BLaER1 (cell line): ENCODE measurements at regions not wholly inside any gene's neighbourhood (a gene's known extent, or its start where the extent isn't known, plus 50 kb on each side); places are given as distances from the start of the nearest gene placed in this dataset.
"Not testable (repeated sequence)": the region's sequence is repeated elsewhere in the genome, so short reads cannot be mapped to it uniquely, and the experiment has no call there.

Experiments
- H3K27ac ChIP-seq: shearing (Covaris generic); formaldehyde crosslinking; 2 replicates; pipeline ENCODE4 v1.8.1; 2022
- H3K27me3 ChIP-seq: shearing (Covaris generic); formaldehyde crosslinking; 2 replicates; pipeline ENCODE4 v1.8.1; 2022
- H3K36me3 ChIP-seq: shearing (Covaris generic); formaldehyde crosslinking; 2 replicates; pipeline ENCODE4 v1.8.1; 2022
- H3K4me1 ChIP-seq: shearing (Covaris generic); formaldehyde crosslinking; 2 replicates; pipeline ENCODE4 v1.8.1; 2022
- H3K4me2 ChIP-seq: shearing (Covaris generic); formaldehyde crosslinking; 2 replicates; pipeline ENCODE4 v1.8.1; 2022
- H3K4me3 ChIP-seq: shearing (Covaris generic); formaldehyde crosslinking; 2 replicates; pipeline ENCODE4 v1.8.1; 2022
- H3K9ac ChIP-seq: shearing (Covaris generic); formaldehyde crosslinking; 2 replicates; pipeline ENCODE4 v1.8.1; 2022
- H3K9me3 ChIP-seq: shearing (Covaris generic); formaldehyde crosslinking; 2 replicates; pipeline ENCODE4 v1.8.1; 2022
- H4K20me1 ChIP-seq: shearing (Covaris generic); formaldehyde crosslinking; 2 replicates; pipeline ENCODE4 v1.8.1; 2022
- Cebpa-rat ChIP-seq: shearing (Covaris generic); IDR thresholded peaks from 2 replicates; pipeline ENCODE4 v1.8.1; 2022

DNA sequence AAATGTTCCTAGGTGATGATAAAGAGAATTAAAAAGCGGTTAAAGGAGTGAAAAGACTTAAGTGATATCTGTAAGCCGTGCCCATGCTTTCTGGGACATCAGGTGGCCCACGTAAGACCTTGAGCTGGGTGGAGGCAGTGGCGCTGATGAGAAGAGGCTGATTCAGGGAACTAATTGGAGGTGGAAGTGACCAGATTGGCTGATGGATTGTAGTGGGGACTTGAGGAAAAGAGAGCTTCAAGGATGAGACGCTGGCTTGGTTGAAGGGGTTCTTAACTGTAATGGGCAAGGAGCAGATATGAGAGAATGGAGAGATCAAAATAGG, 69.1 kb upstream of the EP300 start:
- Histone ChIP-seq H3K36me3 (no peaks in the 10 kb centered on the region), H4K20me1 (no peaks in the 10 kb centered on the region), H3K27ac (no peak overlapping the region), H3K9ac (no peak overlapping the region; the same call in 1 of the 2 replicates), H3K9me3 (no peaks in the 10 kb centered on the region), H3K4me1 (peaks cover 26% of the 10 kb centered on the region), H3K4me3 (no peak overlapping the region), H3K4me2 (peak overlapping the region; percentile 97), H3K27me3 (no peaks in the 10 kb centered on the region)
- no peak for TF ChIP-seq Cebpa-rat

DNA sequence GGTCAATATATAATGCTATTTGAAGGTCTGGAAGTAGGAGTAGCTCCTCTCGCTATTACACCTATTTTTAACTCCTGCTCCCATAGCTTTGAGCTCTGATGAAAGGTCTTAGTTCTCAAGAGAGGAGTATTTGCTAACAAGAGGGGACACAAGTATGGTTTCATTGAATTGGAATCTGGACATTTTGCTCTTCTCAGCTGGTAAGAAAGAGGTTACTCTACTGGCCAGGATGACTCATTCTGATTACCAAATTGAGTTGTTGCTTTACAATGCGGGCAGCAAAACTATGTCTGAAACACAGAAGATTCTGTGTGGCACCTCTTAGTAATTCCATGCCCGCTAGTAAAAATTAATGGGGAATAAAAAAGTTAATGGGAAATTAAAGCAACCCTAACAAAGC, 63.6 kb upstream of the EP300 start:
- Histone ChIP-seq H3K36me3 (no peaks in the 10 kb centered on the region), H3K4me1 (peaks cover 9% of the 10 kb centered on the region), H4K20me1 (no peaks in the 10 kb centered on the region), H3K4me2 (no peak overlapping the region), H3K9me3 (no peaks in the 10 kb centered on the region), H3K27ac (no peak overlapping the region), H3K4me3 (no peak overlapping the region), H3K27me3 (no peaks in the 10 kb centered on the region), H3K9ac (no peak overlapping the region)
- TF ChIP-seq Cebpa-rat = no peak

DNA sequence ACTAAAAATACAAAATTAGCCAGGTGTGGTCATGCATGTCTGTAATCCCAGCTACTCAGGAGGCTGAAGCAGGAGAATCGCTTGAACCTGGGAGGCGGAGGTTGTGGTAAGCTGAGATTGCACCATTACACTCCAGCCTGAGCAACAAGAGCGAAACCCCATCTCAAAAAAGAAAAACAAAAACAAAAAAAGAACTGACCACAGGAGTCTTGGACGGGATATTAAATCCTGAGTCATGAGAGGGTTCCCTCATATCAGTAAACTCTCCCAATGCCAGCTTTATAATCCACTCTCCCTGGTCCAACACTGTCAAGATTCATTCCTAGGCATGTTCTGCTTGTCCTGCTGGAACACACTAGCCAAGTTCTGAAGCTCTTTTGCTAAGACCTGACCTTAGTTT, 61.5 kb upstream of the EP300 start:
- peaks cover 17% of the 10 kb centered on the region for H3K4me1 ChIP-seq
- H3K27me3 ChIP-seq = no peaks in the 10 kb centered on the region
- H3K4me2 ChIP-seq = no peak overlapping the region
- H3K9me3 ChIP-seq = no peaks in the 10 kb centered on the region
- H3K9ac ChIP-seq = no peak overlapping the region
- H4K20me1 ChIP-seq = no peaks in the 10 kb centered on the region
- no peak overlapping the region for H3K4me3 ChIP-seq
- H3K36me3 ChIP-seq = no peaks in the 10 kb centered on the region
- no peak overlapping the region for H3K27ac ChIP-seq
- no peak for TF ChIP-seq Cebpa-rat

DNA sequence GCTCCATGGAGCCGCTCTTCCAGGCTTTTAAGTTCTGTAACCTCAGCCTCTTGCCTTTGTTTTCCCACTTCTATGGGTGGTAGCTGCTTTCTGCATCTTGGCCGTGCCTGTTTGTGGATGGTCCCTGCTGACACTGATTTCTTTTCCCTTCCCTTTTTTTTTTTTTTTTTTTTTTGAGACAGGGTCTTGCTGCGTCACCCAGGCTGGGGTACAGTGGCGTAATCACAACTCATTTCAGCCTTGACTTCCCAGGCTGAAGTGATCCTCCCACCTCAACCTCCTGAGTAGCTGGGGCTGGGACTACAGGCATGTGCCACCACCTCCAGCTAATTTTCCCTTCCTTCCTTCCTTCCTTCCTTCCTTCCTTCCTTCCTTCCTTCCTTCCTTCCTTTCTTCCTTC, 57.7 kb upstream of the EP300 start:
- Histone ChIP-seq H4K20me1 (no peaks in the 10 kb centered on the region), H3K9me3 (no peaks in the 10 kb centered on the region), H3K9ac (no peak overlapping the region), H3K27ac (no peak overlapping the region), H3K27me3 (no peaks in the 10 kb centered on the region), H3K4me2 (no peak overlapping the region), H3K4me3 (no peak overlapping the region), H3K36me3 (no peaks in the 10 kb centered on the region), H3K4me1 (peaks cover 10% of the 10 kb centered on the region)
- no peak for TF ChIP-seq Cebpa-rat

GRCh38 chr22:41036924-41037323, 55.5 kb upstream of the EP300 start:
- H3K9ac ChIP-seq = no peak overlapping the region
- no peaks in the 10 kb centered on the region for H4K20me1 ChIP-seq
- no peak overlapping the region for H3K27ac ChIP-seq
- no peak for TF ChIP-seq Cebpa-rat
- no peaks in the 10 kb centered on the region for H3K9me3 ChIP-seq
- H3K4me2 ChIP-seq = no peak overlapping the region
- H3K27me3 ChIP-seq = no peaks in the 10 kb centered on the region
- H3K36me3 ChIP-seq = no peaks in the 10 kb centered on the region
- H3K4me3 ChIP-seq = no peak overlapping the region
- peaks cover 9% of the 10 kb centered on the region for H3K4me1 ChIP-seq

DNA sequence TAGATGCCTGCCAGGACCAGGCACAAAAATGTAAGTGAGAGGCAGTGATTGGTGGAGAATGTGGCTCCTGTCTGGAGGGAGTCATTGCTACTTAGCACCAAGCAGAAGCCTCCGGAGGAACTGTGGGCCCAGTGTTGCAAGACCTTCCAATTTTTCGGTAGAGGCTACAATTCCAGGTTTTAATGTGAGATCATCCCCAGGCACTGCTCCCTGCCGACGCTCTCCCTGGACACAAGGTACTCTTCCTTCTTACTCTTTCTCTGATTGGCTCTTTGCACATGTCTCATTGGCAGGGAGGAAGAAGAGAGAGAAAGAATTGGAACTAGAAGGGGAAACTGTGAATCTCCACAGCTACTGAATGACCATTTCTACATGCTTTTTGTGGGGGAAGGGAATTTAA, 53.7 kb upstream of the EP300 start:
- TF ChIP-seq Cebpa-rat = no peak
- H3K9ac ChIP-seq = no peak overlapping the region
- peaks cover 9% of the 10 kb centered on the region for H3K4me1 ChIP-seq
- H3K27me3 ChIP-seq = no peaks in the 10 kb centered on the region
- H4K20me1 ChIP-seq = no peaks in the 10 kb centered on the region
- no peak overlapping the region for H3K4me2 ChIP-seq
- H3K4me3 ChIP-seq = no peak overlapping the region
- no peak overlapping the region for H3K27ac ChIP-seq
- H3K9me3 ChIP-seq = no peaks in the 10 kb centered on the region
- no peaks in the 10 kb centered on the region for H3K36me3 ChIP-seq

DNA sequence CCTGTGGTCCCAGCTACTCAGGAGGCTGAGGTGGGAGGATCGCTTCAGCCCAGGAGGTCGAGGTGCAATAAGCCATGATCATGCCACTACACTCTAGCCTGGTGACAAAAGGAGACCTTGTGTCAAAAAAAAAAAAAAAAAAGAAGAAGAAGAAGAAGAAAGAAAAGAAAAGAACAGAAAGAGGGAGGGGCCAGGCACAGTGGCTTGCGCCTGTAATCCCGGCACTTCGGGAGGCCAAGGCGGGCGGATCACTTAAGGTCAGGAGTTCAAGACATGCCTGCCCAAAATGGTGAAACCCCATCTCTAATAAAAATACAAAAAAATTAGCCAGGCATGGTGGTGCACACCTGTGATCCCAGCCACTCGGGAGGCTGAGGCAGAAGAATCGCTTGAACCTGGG, 52.8 kb upstream of the EP300 start:
- H3K4me2 ChIP-seq, H3K27ac ChIP-seq, H3K4me1 ChIP-seq, H3K9me3 ChIP-seq, H3K9ac ChIP-seq, H4K20me1 ChIP-seq, H3K36me3 ChIP-seq, H3K4me3 ChIP-seq, H3K27me3 ChIP-seq: not testable (repeated sequence)

GRCh38 chr22:41040483-41040882, 51.9 kb upstream of the EP300 start:
- Histone ChIP-seq H4K20me1 (no peaks in the 10 kb centered on the region), H3K9ac (no peak overlapping the region), H3K9me3 (no peaks in the 10 kb centered on the region), H3K27ac (no peak overlapping the region), H3K4me3 (no peak overlapping the region), H3K36me3 (no peaks in the 10 kb centered on the region), H3K4me2 (no peak overlapping the region), H3K27me3 (no peaks in the 10 kb centered on the region), H3K4me1 (no peaks in the 10 kb centered on the region)
- no peak for TF ChIP-seq Cebpa-rat

DNA sequence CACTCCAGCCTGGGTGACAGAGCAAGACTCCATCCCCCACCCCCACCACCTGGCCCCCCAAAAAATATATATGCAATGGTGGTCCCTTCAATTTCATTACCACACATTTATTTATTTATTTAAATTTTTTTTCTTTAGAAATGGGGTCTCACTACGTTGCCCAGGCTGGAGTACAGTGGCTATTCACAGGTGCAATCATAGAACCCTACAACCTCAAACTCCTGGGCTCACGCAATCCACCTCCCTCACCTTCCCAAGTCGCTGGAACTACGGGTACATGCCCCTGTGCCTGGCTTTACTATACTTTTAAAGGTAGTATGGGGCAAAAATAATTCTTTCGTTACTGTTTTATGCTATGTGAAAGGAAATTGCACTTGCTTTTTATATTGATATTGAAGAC, 50.9 kb upstream of the EP300 start:
- no peak for TF ChIP-seq Cebpa-rat

More for the DNA sequence above, 50.9 kb upstream of the EP300 start:
- Histone ChIP-seq H3K27ac (no peak overlapping the region), H3K9ac (no peak overlapping the region), H3K4me2 (no peak overlapping the region), H3K36me3 (no peaks in the 10 kb centered on the region), H4K20me1 (no peaks in the 10 kb centered on the region), H3K4me3 (no peak overlapping the region), H3K4me1 (no peaks in the 10 kb centered on the region), H3K27me3 (no peaks in the 10 kb centered on the region), H3K9me3 (no peaks in the 10 kb centered on the region)
